Ammon's horn (tissue), 1 donor: ENCODE measurements at regions not wholly inside any gene's neighbourhood (a gene's known extent, or its start where the extent isn't known, plus 50 kb on each side); places are given as distances from the start of the nearest gene placed in this dataset.
"Not testable (repeated sequence)": the region's sequence is repeated elsewhere in the genome, so short reads cannot be mapped to it uniquely, and the experiment has no call there.

Experiments used
- DNase-seq: peaks from one replicate; pipeline ENCODE4 v3.0.0-alpha.2; 2016; ENCODE audit warnings: low spot score

DNA sequence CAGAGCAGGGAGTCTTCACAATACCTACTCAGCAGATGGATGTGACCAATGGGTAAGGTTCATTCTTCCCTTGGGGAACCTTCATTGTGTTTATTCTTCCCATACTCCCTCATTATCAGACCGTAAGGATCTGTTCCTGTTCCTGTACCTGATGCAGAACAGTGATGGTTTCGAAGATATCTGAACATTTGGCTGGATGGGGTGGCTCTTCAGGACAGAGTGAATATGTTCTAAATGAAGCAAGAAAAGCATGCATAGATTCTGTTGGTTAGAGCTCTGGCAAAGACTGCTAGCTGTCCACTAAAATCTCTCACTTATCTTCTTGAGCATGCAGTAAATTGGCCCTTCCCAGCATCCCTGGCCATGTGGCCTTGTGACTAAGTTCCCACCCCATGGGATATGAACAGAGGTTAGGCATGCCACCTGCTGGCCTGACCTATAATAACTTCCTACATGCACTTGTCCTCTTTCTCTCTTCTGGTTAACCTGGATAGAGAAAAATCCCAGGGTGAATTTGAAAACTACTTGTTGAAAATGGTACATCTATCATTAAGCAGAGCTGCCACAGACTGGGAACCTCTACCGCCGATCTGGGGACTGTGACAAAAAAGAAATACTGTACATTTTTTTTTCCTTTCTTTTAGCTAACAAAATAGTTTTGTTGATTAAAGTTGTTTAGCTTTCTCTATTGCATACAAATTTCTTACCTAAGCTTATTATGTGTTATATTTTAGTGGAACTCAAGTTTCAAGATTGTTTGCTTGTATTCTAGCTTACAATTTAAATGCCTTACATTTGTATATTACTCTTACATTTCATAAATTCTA lies 60.0 kb upstream of the BANK1 start:
- peak; percentile 65 for DNase-seq

- no peak for DNase-seq
Observed at GRCh38 chr4:101727238-101727637, 63.3 kb upstream of the BANK1 start.

DNA sequence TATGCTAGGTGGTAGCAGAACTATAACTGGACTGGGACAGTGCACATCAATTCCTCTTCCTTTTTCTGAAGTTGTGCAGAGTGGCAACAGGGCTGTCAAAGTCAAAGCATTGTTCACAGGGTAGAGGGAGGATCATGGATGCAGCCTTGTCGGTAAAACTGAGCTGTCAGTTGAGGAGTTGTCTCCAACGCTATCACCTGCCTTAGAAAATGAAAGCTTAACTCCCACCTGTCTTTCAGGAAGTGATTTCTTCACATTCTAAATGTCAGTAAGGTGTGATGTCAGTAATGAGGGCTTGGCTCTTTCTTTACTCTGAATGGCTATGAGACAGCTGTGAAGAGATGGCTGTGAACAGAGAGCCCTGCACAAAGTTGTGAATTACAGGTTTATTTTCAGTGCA lies 66.4 kb upstream of the BANK1 start:
- no peak for DNase-seq

- no peak for DNase-seq
Observed at GRCh38 chr4:101718810-101719209, 71.7 kb upstream of the BANK1 start.

- peak; percentile 5 for DNase-seq
Observed at GRCh38 chr4:101711590-101712260, 78.8 kb upstream of the BANK1 start.

DNA sequence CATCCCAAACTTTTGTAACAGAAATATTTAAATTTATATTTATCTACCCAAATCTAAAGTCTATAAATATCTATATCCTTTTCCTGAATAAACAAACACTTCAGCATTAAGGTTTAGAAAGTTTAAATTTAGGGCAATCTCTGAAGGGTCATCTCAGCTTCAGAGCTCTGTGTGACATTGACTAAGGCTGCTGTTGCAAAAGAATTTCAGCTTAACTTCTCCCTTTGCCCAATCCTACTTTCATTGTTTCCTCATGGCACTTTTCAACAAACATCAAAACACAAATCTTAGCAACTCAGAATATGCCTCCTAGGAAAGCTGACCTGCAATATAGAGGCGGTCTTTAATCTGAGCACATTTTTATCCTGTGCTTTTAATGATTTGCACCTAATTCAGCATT lies 79.7 kb upstream of the BANK1 start:
- no peak for DNase-seq

- no peak for DNase-seq
Observed at GRCh38 chr4:101708293-101709039, 82.1 kb upstream of the BANK1 start.

DNA sequence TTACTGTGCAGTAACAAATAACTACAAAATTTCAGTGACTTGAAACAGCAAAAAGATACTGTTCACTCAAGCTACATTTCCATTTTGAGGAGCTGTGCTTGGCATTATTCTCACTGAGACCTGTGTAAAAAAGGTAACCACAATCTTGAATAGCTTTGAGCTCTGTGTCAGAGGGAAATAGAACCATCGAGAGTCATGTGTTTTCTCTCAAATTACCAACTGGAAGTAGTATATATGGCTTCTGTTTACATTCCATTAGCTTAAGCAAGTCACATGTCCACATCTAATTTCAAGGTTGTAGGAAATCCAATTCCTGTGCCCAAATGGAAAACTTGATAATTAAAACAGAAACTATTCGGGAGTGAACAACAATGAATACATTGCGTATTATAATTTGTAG lies 82.9 kb upstream of the BANK1 start:
- DNase-seq, result no peak

GRCh38 chr4:101706535-101707057 lies 83.9 kb upstream of the BANK1 start:
- no peak for DNase-seq

GRCh38 chr4:101701551-101701950 lies 89.0 kb upstream of the BANK1 start:
- DNase-seq, result no peak

- DNase-seq, result no peak
Observed at GRCh38 chr4:101699441-101700124, 90.9 kb upstream of the BANK1 start.

- DNase-seq, result no peak
Observed at GRCh38 chr4:101697266-101697665, 93.3 kb upstream of the BANK1 start.

DNA sequence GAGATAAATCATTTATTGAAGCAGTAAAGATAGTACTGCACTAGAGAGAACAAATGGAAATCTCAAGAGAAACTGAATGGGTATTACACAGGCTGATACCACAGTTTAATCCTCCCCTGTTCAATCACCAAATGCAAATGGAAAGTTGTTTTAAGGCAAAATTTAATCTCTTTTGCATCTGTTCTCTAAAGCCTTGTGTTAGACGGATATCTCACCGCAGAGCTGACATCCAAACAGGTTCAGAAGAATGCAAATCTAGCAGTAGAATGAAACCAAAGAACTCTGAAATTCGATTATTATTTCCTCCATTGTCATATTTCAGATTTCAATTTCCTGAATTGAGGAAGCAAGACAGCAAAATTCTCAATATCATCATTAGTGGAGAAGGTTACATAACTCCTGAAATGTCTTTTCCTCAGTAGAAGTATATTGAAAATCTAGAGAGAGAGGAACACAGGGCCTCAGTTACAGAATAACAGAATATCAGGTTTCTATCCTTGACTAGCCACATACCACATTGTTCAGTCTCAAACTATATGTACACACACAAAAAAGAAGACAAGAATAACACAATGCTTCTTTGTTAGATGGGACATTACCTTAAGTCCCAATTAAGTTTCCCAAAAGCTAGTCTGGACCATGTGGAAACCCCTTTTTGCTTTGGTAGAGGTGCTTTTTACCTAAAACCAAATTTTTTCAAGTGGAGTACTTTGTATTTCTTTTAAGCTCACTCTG lies 94.1 kb upstream of the BANK1 start:
- DNase-seq, result no peak

GRCh38 chr4:101695176-101695575 lies 95.4 kb upstream of the BANK1 start:
- no peak for DNase-seq

DNA sequence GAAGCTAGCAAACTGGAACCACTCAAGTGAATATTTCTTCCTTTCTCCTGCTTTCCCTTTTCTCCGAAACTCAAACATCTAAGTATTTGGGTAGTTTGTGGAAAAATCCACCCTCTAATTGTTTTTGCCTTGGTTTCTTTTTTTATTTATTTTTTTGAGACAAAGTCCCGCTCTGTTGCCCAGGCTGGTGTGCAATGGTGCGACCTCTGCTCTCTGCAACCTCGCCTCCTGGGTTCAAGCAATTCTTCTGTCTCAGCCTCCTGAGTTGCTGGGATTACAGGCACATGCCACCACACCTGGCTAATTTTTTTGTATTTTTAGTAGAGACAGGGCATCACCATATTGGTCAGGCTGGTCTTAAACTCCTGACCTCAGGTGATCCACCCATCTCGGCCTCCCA lies 96.1 kb upstream of the BANK1 start:
- not testable (repeated sequence) for DNase-seq

GRCh38 chr4:101693842-101694398 lies 96.6 kb upstream of the BANK1 start:
- no peak for DNase-seq

DNA sequence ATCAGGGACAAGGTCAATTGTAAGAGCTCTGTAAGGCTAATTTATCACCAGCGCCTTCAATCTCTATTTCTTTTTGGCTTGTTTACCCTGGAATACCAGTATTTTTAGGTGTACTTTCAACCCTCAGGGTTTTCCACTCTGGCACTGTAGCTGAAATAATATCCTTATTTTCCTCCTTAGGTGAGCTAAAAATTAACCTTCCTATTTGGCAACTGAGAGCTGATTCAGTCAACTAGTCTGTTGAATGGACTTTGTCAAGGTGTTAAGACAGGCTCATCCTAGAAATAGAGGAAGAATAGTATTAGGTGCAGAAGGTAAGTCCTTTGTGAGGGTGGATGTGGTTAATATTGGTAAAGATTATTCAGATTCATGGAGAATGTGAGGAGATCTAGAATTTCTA lies 101.3 kb upstream of the BANK1 start:
- DNase-seq, result no peak

- no peak for DNase-seq
Observed at GRCh38 chr4:101685126-101685525, 105.4 kb upstream of the BANK1 start.

- no peak for DNase-seq
Observed at GRCh38 chr4:101682946-101683345, 107.6 kb upstream of the BANK1 start.

GRCh38 chr4:101678180-101678579 lies 112.3 kb upstream of the BANK1 start:
- DNase-seq, result no peak

DNA sequence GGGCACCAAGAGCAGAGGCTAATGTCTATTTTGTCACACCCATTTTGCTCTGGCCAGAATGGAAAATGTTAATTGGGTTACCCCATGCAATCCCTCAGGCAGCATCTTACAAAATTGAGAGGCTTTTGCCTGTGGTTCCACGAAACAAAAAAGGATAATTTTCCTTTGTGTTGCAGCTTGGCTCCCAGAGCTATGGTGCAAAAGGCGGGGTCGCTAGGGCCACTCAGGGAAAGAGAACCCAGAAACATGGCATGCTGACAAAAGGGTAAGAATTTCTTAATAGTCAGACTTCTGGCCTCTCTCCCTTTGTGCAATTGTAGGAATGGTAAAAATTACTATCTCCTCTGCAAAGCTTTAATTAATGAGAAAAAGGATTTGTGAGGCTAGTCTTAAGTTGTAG lies 119.6 kb upstream of the BANK1 start:
- DNase-seq, result no peak
